Retinal pigment epithelial cell (primary cell): ENCODE measurements at regions not wholly inside any gene's neighbourhood (a gene's known extent, or its start where the extent isn't known, plus 50 kb on each side); places are given as distances from the start of the nearest gene placed in this dataset.
A peak's percentile ranks its signal among the peaks of the same experiment; 100 is the strongest.

Experiments
- DNase-seq: peaks from one replicate; pipeline ENCODE4 v3.0.0-alpha.2; 2010; ENCODE audit warnings: low read depth
- H3K4me3 ChIP-seq: 2 replicates; pipeline ENCODE4 v1.5.1; 2011; ENCODE audit warnings: mild to moderate bottlenecking, low read length, control low read depth, moderate library complexity
- TF ChIP-seq, protein P1 (sequence below): conservative IDR thresholded peaks from 2 replicates; pipeline ENCODE4 v1.5.1; 2011; ENCODE audit warnings: low read depth, low read length, control low read depth, inconsistent platforms

DNA sequence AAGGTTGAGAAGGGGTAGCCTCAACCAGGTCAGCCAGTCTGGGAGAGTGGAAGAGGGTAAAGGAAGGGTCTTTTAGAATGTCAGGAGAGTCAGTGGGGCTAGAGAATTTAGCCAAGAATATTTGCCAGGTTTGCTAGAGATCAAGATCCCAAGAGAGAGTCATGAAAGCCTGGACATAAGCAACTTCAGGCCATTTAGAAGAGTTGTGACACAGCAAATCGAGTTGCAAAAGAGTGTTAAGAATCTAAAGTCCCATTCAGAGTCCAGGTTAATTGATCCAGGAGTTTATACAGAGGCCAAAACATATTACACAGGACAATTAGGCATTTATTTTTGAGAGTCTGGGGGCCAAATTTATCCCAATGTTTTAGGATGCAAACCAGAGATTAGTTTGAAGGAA lies 1260.1 kb upstream of the ACO1 start:
- no peak for DNase-seq

DNA sequence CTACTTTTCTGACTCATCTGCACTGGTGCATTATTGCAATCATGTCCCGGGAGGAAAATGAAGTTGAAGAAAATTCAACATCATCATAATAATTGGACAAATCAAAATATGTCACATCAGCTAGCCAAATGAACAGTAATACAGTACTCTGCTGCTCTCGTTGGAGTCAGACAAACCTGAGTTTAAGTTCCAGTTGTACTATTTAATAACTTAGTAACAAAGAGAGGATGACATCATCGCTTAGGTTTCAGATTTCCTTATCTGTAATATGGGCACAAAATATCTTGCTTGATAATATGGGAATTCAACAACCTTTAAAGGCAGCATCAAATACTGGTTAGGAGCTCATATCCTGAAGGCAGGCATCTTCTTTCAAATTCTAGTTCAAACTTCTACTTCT lies 1248.9 kb upstream of the ACO1 start:
- no peak overlapping the region for H3K4me3 ChIP-seq
- no peak for DNase-seq

More for the DNA sequence above, 1260.1 kb upstream of the ACO1 start:
- TF ChIP-seq, protein P1, sequence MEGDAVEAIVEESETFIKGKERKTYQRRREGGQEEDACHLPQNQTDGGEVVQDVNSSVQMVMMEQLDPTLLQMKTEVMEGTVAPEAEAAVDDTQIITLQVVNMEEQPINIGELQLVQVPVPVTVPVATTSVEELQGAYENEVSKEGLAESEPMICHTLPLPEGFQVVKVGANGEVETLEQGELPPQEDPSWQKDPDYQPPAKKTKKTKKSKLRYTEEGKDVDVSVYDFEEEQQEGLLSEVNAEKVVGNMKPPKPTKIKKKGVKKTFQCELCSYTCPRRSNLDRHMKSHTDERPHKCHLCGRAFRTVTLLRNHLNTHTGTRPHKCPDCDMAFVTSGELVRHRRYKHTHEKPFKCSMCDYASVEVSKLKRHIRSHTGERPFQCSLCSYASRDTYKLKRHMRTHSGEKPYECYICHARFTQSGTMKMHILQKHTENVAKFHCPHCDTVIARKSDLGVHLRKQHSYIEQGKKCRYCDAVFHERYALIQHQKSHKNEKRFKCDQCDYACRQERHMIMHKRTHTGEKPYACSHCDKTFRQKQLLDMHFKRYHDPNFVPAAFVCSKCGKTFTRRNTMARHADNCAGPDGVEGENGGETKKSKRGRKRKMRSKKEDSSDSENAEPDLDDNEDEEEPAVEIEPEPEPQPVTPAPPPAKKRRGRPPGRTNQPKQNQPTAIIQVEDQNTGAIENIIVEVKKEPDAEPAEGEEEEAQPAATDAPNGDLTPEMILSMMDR, result no peak
- H3K4me3 ChIP-seq, result no peak overlapping the region

DNA sequence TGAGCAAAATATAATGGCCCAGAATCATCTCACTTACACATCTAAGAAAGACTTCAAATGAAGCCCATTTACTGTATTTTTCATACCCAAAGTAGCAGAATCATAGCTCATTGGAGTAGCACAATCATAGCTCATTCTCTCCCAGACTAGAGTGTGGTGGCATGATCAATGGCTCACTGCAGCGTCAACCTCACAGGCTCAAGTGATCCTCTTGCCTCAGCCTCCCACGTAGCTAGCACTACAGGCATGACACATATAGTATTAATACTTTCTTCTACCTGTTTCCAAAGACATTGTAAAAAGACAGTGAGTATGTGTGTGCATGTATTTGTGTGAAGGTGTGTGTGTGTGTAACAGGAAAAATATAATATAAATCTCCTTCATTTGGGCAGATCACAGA lies 1247.9 kb upstream of the ACO1 start:
- TF ChIP-seq, protein P1, result no peak
- H3K4me3 ChIP-seq, result no peak overlapping the region
- no peak for DNase-seq

More for the DNA sequence above, 1248.9 kb upstream of the ACO1 start:
- TF ChIP-seq, protein P1, result no peak

DNA sequence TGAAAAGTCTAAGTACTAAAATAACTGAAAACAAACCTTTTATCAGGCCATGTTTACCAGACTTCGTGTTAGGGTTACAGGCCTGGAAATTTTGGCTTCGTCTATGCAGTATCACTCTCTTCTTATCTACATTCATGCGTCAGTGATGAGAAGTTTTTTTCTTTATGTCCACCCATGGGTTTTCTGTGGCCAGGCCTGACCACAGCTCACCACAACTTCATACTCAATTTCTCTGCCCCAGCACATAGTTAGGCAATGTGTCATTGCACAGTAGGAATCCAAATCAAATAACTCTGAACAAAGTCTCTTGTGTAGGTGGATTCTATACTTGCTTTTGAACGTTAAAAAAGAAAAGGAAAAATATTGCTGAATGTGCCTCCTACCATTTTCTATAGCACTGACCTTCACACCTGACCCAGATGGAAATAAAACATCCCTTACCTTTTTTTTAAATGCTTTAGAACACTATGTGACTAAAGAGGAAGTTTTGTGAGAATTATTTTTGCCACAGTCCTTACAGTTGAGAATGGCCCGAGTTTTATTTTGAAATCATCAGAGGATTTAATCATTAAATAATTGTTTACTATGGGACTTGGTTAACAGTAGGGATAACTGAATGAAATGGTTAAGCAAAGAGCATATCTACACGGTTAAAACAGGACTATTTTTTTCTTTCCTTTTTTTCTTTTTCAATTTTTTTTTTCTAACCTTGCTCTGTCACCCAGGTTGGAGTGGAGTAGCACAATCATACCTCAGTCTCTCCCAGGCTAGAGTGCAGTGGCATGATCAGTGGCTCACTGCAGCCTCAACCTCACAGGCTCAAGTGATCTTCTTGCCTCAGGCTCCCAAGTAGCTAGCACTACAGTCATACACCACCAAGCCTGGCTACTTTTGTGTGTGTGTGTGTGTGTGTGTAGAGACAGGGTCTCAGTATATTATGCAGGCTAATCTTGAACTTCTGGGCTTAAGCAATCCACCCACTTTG lies 1247.0 kb upstream of the ACO1 start:
- H3K4me3 ChIP-seq, result no peak overlapping the region
- peak; percentile 91 for DNase-seq
- TF ChIP-seq, protein P1, result no peak

DNA sequence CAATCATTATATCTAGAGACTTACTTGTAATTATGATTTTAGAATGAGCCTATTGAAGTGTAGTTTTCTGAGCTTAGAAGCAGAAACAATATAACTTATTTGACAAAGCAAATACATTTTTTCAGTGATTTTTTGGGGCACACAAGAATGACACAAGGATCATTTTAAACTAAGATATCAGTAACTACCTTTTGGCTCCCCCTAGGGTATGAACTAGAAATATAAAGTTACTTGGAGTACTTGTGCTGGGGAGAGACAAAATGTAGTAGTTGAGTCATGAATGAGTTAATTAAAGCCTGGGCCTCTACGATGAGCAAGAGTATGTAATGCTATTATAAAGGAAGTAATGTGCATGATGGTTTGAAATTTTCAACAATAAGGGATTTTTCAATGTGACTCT lies 1244.1 kb upstream of the ACO1 start:
- TF ChIP-seq, protein P1, result peak; percentile 37
- no peak for DNase-seq

DNA sequence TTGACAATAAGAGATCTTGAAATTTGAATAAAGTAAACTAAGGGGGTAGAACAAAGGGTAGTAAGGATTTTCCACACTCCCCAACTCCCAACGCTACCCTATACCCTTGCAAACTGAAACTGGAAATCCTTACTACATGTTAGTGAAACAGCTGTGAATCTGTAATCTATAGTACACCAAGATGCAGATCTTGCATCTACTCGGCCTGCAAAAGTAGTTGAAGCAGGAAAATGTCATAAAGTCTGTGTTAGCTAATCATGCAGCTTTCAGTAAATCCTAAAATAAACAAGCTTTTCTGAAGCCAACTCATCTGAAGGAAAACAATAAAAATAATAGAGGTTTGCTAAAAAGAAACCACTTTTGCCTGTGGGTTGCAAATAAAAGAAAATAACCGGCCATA lies 1242.0 kb upstream of the ACO1 start:
- TF ChIP-seq, protein P1, result no peak
- no peak for DNase-seq
- H3K4me3 ChIP-seq, result no peak overlapping the region

More for the DNA sequence above, 1244.1 kb upstream of the ACO1 start:
- no peak overlapping the region for H3K4me3 ChIP-seq

DNA sequence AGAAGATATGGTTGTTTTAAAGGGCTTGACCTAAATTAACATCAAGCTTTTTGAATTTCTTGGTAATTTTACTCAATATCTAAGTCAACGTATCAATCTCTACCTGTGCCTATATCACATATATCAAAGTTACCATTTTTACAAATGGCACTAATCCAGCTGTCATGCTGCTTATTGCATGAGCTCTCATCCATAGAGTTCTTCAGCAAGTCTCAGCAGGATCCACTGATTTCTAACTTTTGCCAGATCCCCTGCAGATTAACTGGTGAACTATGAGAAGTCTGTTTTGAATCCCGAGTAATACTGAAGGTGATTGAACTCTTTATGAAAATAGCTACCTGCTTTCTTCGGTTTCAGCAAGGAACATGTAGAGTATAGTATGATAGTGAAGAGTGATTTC lies 1239.8 kb upstream of the ACO1 start:
- TF ChIP-seq, protein P1, result no peak
- no peak overlapping the region for H3K4me3 ChIP-seq
- DNase-seq, result no peak
